Sigmoid colon (tissue), 6 donors: ENCODE measurements at regions not wholly inside any gene's neighbourhood (a gene's known extent, or its start where the extent isn't known, plus 50 kb on each side); places are given as distances from the start of the nearest gene placed in this dataset.

Experiments used
- DNase-seq: peaks from one replicate; pipeline ENCODE4 v3.0.0-alpha.2; 2019
- H3K27ac ChIP-seq, 4 donors: fragments of 200-600 bp; sonication (generic); one replicate each; pipeline ENCODE4 v1.5.1; 2016 to 2019; ENCODE audit warnings: mild to moderate bottlenecking in 1 of 4
- H3K27me3 ChIP-seq, 3 donors: fragments of 200-600 bp; sonication (generic); one replicate each; pipeline ENCODE4 v1.5.1; 2019; ENCODE audit warnings: mild to moderate bottlenecking in 1 of 3
- H3K36me3 ChIP-seq, 4 donors: fragments of 200-600 bp; sonication (generic); one replicate each; pipeline ENCODE4 v1.5.1; 2016 to 2019
- H3K4me1 ChIP-seq, 4 donors: fragments of 200-600 bp; sonication (generic); one replicate each; pipeline ENCODE4 v1.5.1; 2017 to 2019
- H3K4me3 ChIP-seq, 4 donors: fragments of 200-600 bp; sonication (generic); one replicate each; pipeline ENCODE4 v1.5.1; 2017 to 2019; ENCODE audit warnings: mild to moderate bottlenecking in 2 of 4, moderate library complexity in 1 of 4
- H3K9me3 ChIP-seq, 4 donors: fragments of 200-600 bp in 3 of 4; sonication (generic) in 3 of 4; one replicate each; pipeline versions ENCODE4 v1.5.1 to v1.6.1; 2013 to 2019
- EP300 ChIP-seq, 4 donors: sonication (generic); formaldehyde crosslinking; IDR thresholded peaks; one replicate each; pipeline ENCODE4 v1.6.1; 2017; ENCODE audit warnings: antibody characterized with exemption in 4 of 4
- POLR2A ChIP-seq, 2 donors: fragments of 450-650 bp; IDR thresholded peaks; one replicate each; pipeline ENCODE4 v1.6.1; 2016; ENCODE audit warnings: antibody characterized with exemption in 2 of 2, mild to moderate bottlenecking in 2 of 2, moderate library complexity in 2 of 2
- POLR2AphosphoS5 ChIP-seq, 4 donors: sonication (generic); formaldehyde crosslinking; IDR thresholded peaks; one replicate each; pipeline ENCODE4 v1.6.1; 2017; ENCODE audit warnings: antibody characterized with exemption in 4 of 4
- WGBS, 2 donors: extraction: QIAGEN DNeasy Blood & Tissue Kit; methylation state at CpG; one replicate each; pipeline ENCODE4 v1.1.7; 2013; 5-methylcytosine and 5-hydroxymethylcytosine counted together
- intact Hi-C: fragments of 100-400 bp; cut with DNase I; formaldehyde crosslinking; loops from one replicate; pipeline ENCODE4 v1.15.1; 2023
- TF ChIP-seq, protein P1 (sequence below), 4 experiments: fragments of 450-650 bp in 3 of 4; fragments of 200-600 bp in 1 of 4; IDR thresholded peaks; one replicate each; pipeline ENCODE4 v1.5.1; 2016 to 2019; ENCODE audit warnings: antibody characterized with exemption in 4 of 4, mild to moderate bottlenecking in 3 of 4, moderate library complexity in 2 of 4
- donor health status: healthy with polysubstance abuse.
- donor health status: healthy.

DNA sequence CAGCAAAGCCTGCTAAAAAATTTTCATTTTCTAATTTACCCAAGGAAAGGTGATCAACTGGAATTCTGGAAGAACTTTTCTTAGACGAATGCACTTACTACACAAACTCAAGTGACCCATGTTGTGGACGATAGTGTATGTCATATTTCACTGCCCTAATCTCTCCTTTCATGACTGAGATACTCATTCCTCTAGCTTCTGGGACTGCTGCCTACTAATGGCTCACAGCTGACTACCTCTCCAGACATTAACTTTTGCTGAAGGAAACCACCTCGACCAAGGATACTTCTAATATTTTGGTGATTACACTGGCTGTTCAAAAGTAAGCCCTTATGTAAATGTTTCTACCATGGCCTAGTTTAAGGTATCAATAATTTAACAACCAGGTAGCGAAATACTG lies 959.9 kb upstream of the GHITM start:
- Histone ChIP-seq H3K27ac (no peak overlapping the region), H3K27me3 (no peaks in the 10 kb centered on the region), H3K9me3 (no peaks in the 10 kb centered on the region), H3K36me3 (no peaks in the 10 kb centered on the region), H3K4me1 (no peaks in the 10 kb centered on the region), H3K4me3 (no peak overlapping the region)
- intact Hi-C loops = no loop called here
- TF ChIP-seq POLR2AphosphoS5 (IDR thresholded peaks at IDR 0.05) (no peak), POLR2A (IDR thresholded peaks at IDR 0.05) (no peak), EP300 (IDR thresholded peaks at IDR 0.05) (no peak)
- TF ChIP-seq, protein P1, sequence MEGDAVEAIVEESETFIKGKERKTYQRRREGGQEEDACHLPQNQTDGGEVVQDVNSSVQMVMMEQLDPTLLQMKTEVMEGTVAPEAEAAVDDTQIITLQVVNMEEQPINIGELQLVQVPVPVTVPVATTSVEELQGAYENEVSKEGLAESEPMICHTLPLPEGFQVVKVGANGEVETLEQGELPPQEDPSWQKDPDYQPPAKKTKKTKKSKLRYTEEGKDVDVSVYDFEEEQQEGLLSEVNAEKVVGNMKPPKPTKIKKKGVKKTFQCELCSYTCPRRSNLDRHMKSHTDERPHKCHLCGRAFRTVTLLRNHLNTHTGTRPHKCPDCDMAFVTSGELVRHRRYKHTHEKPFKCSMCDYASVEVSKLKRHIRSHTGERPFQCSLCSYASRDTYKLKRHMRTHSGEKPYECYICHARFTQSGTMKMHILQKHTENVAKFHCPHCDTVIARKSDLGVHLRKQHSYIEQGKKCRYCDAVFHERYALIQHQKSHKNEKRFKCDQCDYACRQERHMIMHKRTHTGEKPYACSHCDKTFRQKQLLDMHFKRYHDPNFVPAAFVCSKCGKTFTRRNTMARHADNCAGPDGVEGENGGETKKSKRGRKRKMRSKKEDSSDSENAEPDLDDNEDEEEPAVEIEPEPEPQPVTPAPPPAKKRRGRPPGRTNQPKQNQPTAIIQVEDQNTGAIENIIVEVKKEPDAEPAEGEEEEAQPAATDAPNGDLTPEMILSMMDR (IDR thresholded peaks at IDR 0.05) = no peak
- WGBS, 2 donors = 83 to 91% methylated on average over 4 of the region's 4 CpGs
- DNase-seq = no peak

DNA sequence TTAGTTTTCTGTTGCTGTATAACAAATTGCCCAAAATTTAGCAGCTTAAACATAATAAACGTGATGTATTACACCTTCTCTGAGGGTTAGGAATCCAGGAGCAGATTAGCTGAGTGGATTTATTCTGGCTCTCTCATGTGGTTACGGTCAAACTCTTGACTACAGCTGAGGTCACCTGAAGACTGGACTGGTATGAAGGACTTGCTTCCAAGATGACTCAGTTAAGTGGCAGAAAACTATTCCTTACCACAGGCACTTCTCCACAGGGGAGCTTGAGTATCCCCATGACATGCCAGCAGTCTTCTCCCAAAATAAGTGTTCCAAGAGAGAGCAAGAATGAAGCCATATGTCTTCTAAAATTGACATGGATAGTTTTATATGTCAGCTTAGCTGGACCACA lies 957.2 kb upstream of the GHITM start:
- intact Hi-C loops = no loop called here
- H3K36me3 ChIP-seq = no peaks in the 10 kb centered on the region
- TF ChIP-seq EP300 (IDR thresholded peaks at IDR 0.05) (no peak), POLR2A (IDR thresholded peaks at IDR 0.05) (no peak), POLR2AphosphoS5 (IDR thresholded peaks at IDR 0.05) (no peak)
- TF ChIP-seq, protein P1 (IDR thresholded peaks at IDR 0.05) = no peak
- no peaks in the 10 kb centered on the region for H3K4me1 ChIP-seq
- no peaks in the 10 kb centered on the region for H3K27me3 ChIP-seq
- no peak overlapping the region for H3K4me3 ChIP-seq
- H3K9me3 ChIP-seq = no peaks in the 10 kb centered on the region
- WGBS, 2 donors = 76 to 88% methylated on average over 2 of the region's 2 CpGs
- no peak for DNase-seq
- no peak overlapping the region for H3K27ac ChIP-seq

DNA sequence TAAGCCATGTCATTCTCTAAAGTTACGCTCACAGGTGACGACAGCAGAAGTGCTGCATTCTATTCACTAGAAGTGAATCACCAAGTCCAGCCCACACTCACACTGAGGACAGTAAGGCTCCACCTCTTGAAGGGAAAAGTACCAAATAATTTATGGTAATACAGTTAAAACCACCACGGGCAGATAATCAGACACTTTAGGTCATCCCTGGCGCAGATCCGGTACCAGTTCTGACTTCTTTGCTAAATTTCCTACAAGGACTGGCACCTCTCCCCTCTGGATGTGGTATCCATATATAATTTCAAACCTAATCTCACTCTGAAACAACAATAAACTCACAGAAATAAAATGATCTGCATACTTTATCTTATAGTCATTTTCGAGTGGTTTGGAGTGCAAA lies 954.7 kb upstream of the GHITM start:
- Histone ChIP-seq H3K27me3 (no peaks in the 10 kb centered on the region), H3K4me3 (no peak overlapping the region), H3K36me3 (no peaks in the 10 kb centered on the region), H3K27ac (no peak overlapping the region), H3K4me1 (no peaks in the 10 kb centered on the region), H3K9me3 (no peaks in the 10 kb centered on the region)
- 91% methylated on average over 6 of the region's 6 CpGs for whole genome bisulfite sequencing, 2 donors
- no peak for TF ChIP-seq EP300 (IDR thresholded peaks at IDR 0.05)
- no peak for TF ChIP-seq POLR2AphosphoS5 (IDR thresholded peaks at IDR 0.05)
- TF ChIP-seq, protein P1 (IDR thresholded peaks at IDR 0.05) = no peak
- no peak for TF ChIP-seq POLR2A (IDR thresholded peaks at IDR 0.05)
- intact Hi-C loops = no loop called here
- DNase-seq = no peak

DNA sequence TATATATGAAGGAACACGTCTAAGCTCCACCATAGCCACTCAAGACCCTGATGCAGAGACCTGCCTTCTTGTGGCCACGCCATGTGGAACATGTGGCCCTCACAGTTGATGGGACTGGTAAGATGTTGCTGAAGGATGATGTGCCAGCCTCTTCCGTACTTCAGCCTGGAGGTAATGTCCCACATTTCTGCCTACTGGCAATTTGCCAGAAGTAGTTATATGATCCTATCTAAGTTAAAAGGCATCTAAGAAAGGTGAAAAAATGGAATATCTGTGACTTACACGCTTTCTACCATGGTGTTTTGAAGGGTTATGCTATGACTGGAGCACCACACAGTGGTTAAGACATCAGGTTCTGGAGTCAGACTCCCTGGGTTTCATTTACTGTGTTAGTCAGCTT lies 948.7 kb upstream of the GHITM start:
- intact Hi-C loops = no loop called here
- H3K9me3 ChIP-seq = no peaks in the 10 kb centered on the region
- H3K27ac ChIP-seq = no peak overlapping the region
- no peak for TF ChIP-seq POLR2A (IDR thresholded peaks at IDR 0.05)
- TF ChIP-seq EP300 (IDR thresholded peaks at IDR 0.05) = no peak
- TF ChIP-seq POLR2AphosphoS5 (IDR thresholded peaks at IDR 0.05) = no peak
- TF ChIP-seq, protein P1 (IDR thresholded peaks at IDR 0.05) = no peak
- no peaks in the 10 kb centered on the region for H3K27me3 ChIP-seq
- WGBS, 2 donors = 78 to 88% methylated on average over 4 of the region's 4 CpGs
- no peak overlapping the region for H3K4me3 ChIP-seq
- no peaks in the 10 kb centered on the region for H3K4me1 ChIP-seq
- no peak for DNase-seq
- H3K36me3 ChIP-seq = no peaks in the 10 kb centered on the region

DNA sequence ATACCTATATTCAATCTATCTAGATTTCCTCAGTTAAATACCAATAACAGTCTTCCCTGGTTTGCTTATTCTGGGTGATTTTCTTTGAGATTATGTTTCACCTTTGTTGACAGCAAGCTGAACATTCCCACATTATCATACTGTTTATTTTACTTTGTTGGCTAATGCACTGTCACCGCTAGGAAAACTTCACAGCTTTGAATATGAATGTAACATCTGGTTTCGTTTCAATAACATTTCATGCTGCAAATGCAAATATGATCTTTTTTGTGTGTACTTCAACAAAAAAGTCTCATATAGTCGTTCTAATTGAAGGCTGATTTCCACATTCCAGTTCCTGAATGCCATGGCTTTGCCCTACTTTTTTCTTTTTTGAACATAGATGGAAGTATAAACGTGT lies 946.3 kb upstream of the GHITM start:
- Histone ChIP-seq H3K9me3 (no peaks in the 10 kb centered on the region), H3K27me3 (no peaks in the 10 kb centered on the region), H3K27ac (no peak overlapping the region), H3K4me1 (no peaks in the 10 kb centered on the region), H3K4me3 (no peak overlapping the region), H3K36me3 (no peaks in the 10 kb centered on the region)
- 43 to 48% methylated on average over 4 of the region's 4 CpGs for WGBS, 2 donors
- intact Hi-C loops = no loop called here
- no peak for DNase-seq
- no peak for TF ChIP-seq POLR2AphosphoS5 (IDR thresholded peaks at IDR 0.05)
- no peak for TF ChIP-seq EP300 (IDR thresholded peaks at IDR 0.05)
- TF ChIP-seq POLR2A (IDR thresholded peaks at IDR 0.05) = no peak
